IMR-90 (cell line): ENCODE measurements at regions not wholly inside any gene's neighbourhood (a gene's known extent, or its start where the extent isn't known, plus 50 kb on each side); places are given as distances from the start of the nearest gene placed in this dataset.

Experiments used
- ATAC-seq: fragments of 200-7000 bp; cut with Tn5 transposase; 2 replicates; pipeline ENCODE4 v1.9.1; 2020; ENCODE audit warnings: low read depth, mild to moderate bottlenecking, moderate library complexity
- BruUV-seq: library from RNA; stranded (reverse); fragments of 400-500 nt; replicated peaks from 2 replicates; lab custom pipeline; 2021; lab: Mats Ljungman, UMichigan
- CTCF ChIA-PET: fragments of 300-600 bp; formaldehyde crosslinking; extraction: SDS; loops from one replicate; lab custom pipeline; 2021; ENCODE audit warnings: antibody characterized with exemption; lab: Yijun Ruan, JAX
- POLR2A ChIA-PET: fragments of 300-600 bp; sonication (Branson Sonifier 250); formaldehyde crosslinking; loops from one replicate; lab custom pipeline; 2022; ENCODE audit warnings: antibody characterized with exemption; ENCODE audit not compliant: unreplicated experiment; lab: Charles Lee
- DNase-seq: peaks from one replicate; pipeline ENCODE4 v3.0.0; 2013
- H2AFZ ChIP-seq: replicated peaks from 2 replicates; pipeline ENCODE3; 2013; ENCODE audit warnings: low read length, mild to moderate bottlenecking; ENCODE audit not compliant: poor library complexity
- H2AK5ac ChIP-seq: 2 replicates; pipeline ENCODE4 v1.6.1; 2013; ENCODE audit warnings: low read depth, low read length, inconsistent platforms
- H2AK9ac ChIP-seq: replicated peaks from 2 replicates; pipeline ENCODE3; 2013; ENCODE audit warnings: mild to moderate bottlenecking, low read depth, low read length, moderate library complexity; ENCODE audit not compliant: poor library complexity
- H2BK120ac ChIP-seq: 2 replicates; pipeline ENCODE4 v1.6.1; 2013; ENCODE audit warnings: low read depth, low read length, inconsistent platforms
- H2BK15ac ChIP-seq: 3 replicates; pipeline ENCODE4 v1.6.1; 2013; ENCODE audit warnings: low read depth, low read length, inconsistent platforms
- H2BK20ac ChIP-seq: 2 replicates; pipeline ENCODE4 v1.6.1; 2013; ENCODE audit warnings: low read depth, mild to moderate bottlenecking, inconsistent platforms, low read length, moderate library complexity
- H2BK5ac ChIP-seq: 2 replicates; pipeline ENCODE4 v1.6.1; 2013; ENCODE audit warnings: mild to moderate bottlenecking, low read depth, low read length, inconsistent platforms; ENCODE audit not compliant: poor library complexity, severe bottlenecking
- H3K14ac ChIP-seq: replicated peaks from 2 replicates; pipeline ENCODE4 v1.6.1; 2013; ENCODE audit warnings: low read depth, low read length, inconsistent platforms
- H3K18ac ChIP-seq: 2 replicates; pipeline ENCODE4 v1.6.1; 2013; ENCODE audit warnings: low read depth, low read length, control low read depth
- H3K23ac ChIP-seq: 2 replicates; pipeline ENCODE4 v1.6.1; 2013; ENCODE audit warnings: low read depth, low read length, inconsistent platforms
- H3K27ac ChIP-seq: 2 replicates; pipeline ENCODE4 v1.5.1; 2013; ENCODE audit warnings: mild to moderate bottlenecking, control low read depth, low read length; ENCODE audit not compliant: insufficient read depth
- H3K27me3 ChIP-seq: 2 replicates; pipeline ENCODE4 v1.6.1; 2013; ENCODE audit warnings: low read length; ENCODE audit not compliant: control insufficient read depth, insufficient read depth
- H3K36me3 ChIP-seq: 2 replicates; pipeline ENCODE4 v1.6.1; 2013; ENCODE audit warnings: low read length, mixed read lengths; ENCODE audit not compliant: control insufficient read depth, insufficient read depth
- H3K4ac ChIP-seq: 2 replicates; pipeline ENCODE4 v1.6.1; 2013; ENCODE audit warnings: low read depth, low read length, inconsistent platforms
- H3K4me1 ChIP-seq: 2 replicates; pipeline ENCODE4 v1.6.1; 2013; ENCODE audit warnings: low read length, mixed read lengths; ENCODE audit not compliant: control insufficient read depth, insufficient read depth
- H3K4me2 ChIP-seq: 2 replicates; pipeline ENCODE4 v1.6.1; 2013; ENCODE audit warnings: low read depth, mild to moderate bottlenecking, control low read depth, low read length, moderate library complexity
- H3K4me3 ChIP-seq: 2 replicates; pipeline ENCODE4 v1.5.1; 2013; ENCODE audit warnings: low read depth, mild to moderate bottlenecking, control low read depth, low read length, moderate library complexity; ENCODE audit not compliant: insufficient read depth
- H3K56ac ChIP-seq: 2 replicates; pipeline ENCODE4 v1.6.1; 2013; ENCODE audit warnings: low read length, inconsistent platforms; ENCODE audit not compliant: insufficient read depth; ENCODE audit errors: extremely low read depth
- H3K79me1 ChIP-seq, 2 experiments: 2 replicates each; pipeline ENCODE4 v1.6.1; 2013; ENCODE audit warnings: low read length in 2 of 2, inconsistent platforms in 1 of 2, low read depth in 1 of 2
- H3K9ac ChIP-seq: 2 replicates; pipeline ENCODE4 v1.6.1; 2013; ENCODE audit warnings: low read depth, low read length, control low read depth
- H3K9me1 ChIP-seq: 2 replicates; pipeline ENCODE4 v1.6.1; 2013; ENCODE audit warnings: low read length, inconsistent platforms; ENCODE audit not compliant: insufficient read depth
- H3K9me3 ChIP-seq: 2 replicates; pipeline ENCODE4 v1.6.1; 2013; ENCODE audit warnings: low read length; ENCODE audit not compliant: control insufficient read depth, insufficient read depth
- H4K20me1 ChIP-seq: 2 replicates; pipeline ENCODE4 v1.6.1; 2013; ENCODE audit warnings: low read length, inconsistent platforms; ENCODE audit not compliant: insufficient read depth
- H4K5ac ChIP-seq: 2 replicates; pipeline ENCODE4 v1.6.1; 2013; ENCODE audit warnings: mild to moderate bottlenecking, low read depth, low read length, control low read depth
- H4K8ac ChIP-seq, 2 experiments: 2 replicates each; pipeline ENCODE4 v1.6.1; 2013; ENCODE audit warnings: low read depth in 2 of 2, low read length in 2 of 2, control low read depth in 1 of 2, inconsistent platforms in 1 of 2
- H4K91ac ChIP-seq: 2 replicates; pipeline ENCODE4 v1.6.1; 2013; ENCODE audit warnings: low read depth, low read length, inconsistent platforms; ENCODE audit not compliant: insufficient read depth
- BHLHE40 ChIP-seq: fragments of 150-350 bp; IDR thresholded peaks from 2 replicates; pipeline ENCODE4 v1.6.1; 2016; ENCODE audit warnings: mild to moderate bottlenecking, low read depth, low read length
- CHD1 ChIP-seq: IDR thresholded peaks from 2 replicates; pipeline ENCODE4 v1.6.1; 2012; ENCODE audit warnings: low read depth, low read length, improper control_type of control experiment
- CTCF ChIP-seq: conservative IDR thresholded peaks from 2 replicates; pipeline ENCODE4 v1.5.1; 2012; ENCODE audit warnings: mild to moderate bottlenecking, low read depth, low read length, improper control_type of control experiment
- ELK1 ChIP-seq: fragments of 150-350 bp; IDR thresholded peaks from 2 replicates; pipeline ENCODE4 v1.6.1; 2016; ENCODE audit warnings: low read depth, mild to moderate bottlenecking, low read length, moderate library complexity, borderline replicate concordance
- FOS ChIP-seq: fragments of 150-350 bp; IDR thresholded peaks from 2 replicates; pipeline ENCODE4 v1.6.1; 2016; ENCODE audit warnings: low read depth, low read length
- MAFK ChIP-seq: IDR thresholded peaks from 2 replicates; pipeline ENCODE4 v1.6.1; 2012; ENCODE audit warnings: low read depth, low read length, improper control_type of control experiment
- MAZ ChIP-seq: IDR thresholded peaks from 2 replicates; pipeline ENCODE4 v1.6.1; 2012; ENCODE audit warnings: low read depth, mild to moderate bottlenecking, low read length, improper control_type of control experiment, moderate library complexity, borderline replicate concordance
- MXI1 ChIP-seq: IDR thresholded peaks from 2 replicates; pipeline ENCODE4 v1.6.1; 2012; ENCODE audit warnings: low read depth, mild to moderate bottlenecking, low read length, moderate library complexity, borderline replicate concordance
- NFE2L2 ChIP-seq: fragments of 150-350 bp; IDR thresholded peaks from 2 replicates; pipeline ENCODE4 v1.6.1; 2016; ENCODE audit warnings: low read depth, mild to moderate bottlenecking, low read length
- POLR2A ChIP-seq: IDR thresholded peaks from 2 replicates; pipeline ENCODE4 v1.6.1; 2012; ENCODE audit warnings: mild to moderate bottlenecking, low read depth, low read length
- RAD21 ChIP-seq: IDR thresholded peaks from 2 replicates; pipeline ENCODE4 v1.6.1; 2012; ENCODE audit warnings: low read length, improper control_type of control experiment
- RCOR1 ChIP-seq: IDR thresholded peaks from 2 replicates; pipeline ENCODE4 v1.6.1; 2012; ENCODE audit warnings: mild to moderate bottlenecking, low read length, improper control_type of control experiment; ENCODE audit not compliant: insufficient replicate concordance
- RFX5 ChIP-seq: IDR thresholded peaks from 2 replicates; pipeline ENCODE4 v1.8.0; 2012; ENCODE audit warnings: low read depth, mild to moderate bottlenecking, low read length, moderate library complexity
- SMC3 ChIP-seq: fragments of 150-350 bp; IDR thresholded peaks from 2 replicates; pipeline ENCODE4 v1.6.1; 2016; ENCODE audit warnings: low read depth, mild to moderate bottlenecking, antibody characterized with exemption, low read length, moderate library complexity
- USF2 ChIP-seq: fragments of 150-350 bp; IDR thresholded peaks from 2 replicates; pipeline ENCODE4 v1.6.1; 2017; ENCODE audit warnings: mild to moderate bottlenecking, antibody characterized with exemption, low read length, low read depth
- WGBS, 2 experiments: methylation state at CpG; one replicate each; pipeline versions ENCODE4 v1.1.5 to v1.1.7; 2013; ENCODE audit warnings: missing lambda C conversion rate in 2 of 2; ENCODE audit not compliant: insufficient read length in 1 of 2; ENCODE audit errors: extremely low coverage in 2 of 2; 5-methylcytosine and 5-hydroxymethylcytosine counted together
- dilution Hi-C: fragments of 300-500 bp; cut with HindIII; formaldehyde crosslinking; loops from one replicate; pipeline ENCODE4 v1.14.3; 2018; ENCODE audit warnings: low sequenced_read_pairs; ENCODE audit not compliant: unreplicated experiment
- in situ Hi-C: fragments of 300-500 bp; cut with MboI; formaldehyde crosslinking; loops from 3 replicates; pipeline ENCODE4 v1.14.3; 2019; ENCODE audit warnings: low sequenced_read_pairs, inconsistent platforms, mixed read lengths
- intact Hi-C: fragments of 100-400 bp; cut with micrococcal nuclease; formaldehyde crosslinking; loops from 2 replicates; pipeline ENCODE4 v1.10.0; 2022

- CTCF ChIA-PET: no interaction called here
Observed at GRCh38 chr3:130831719-130832400, 62.0 kb upstream of the ATP2C1 start.

More at GRCh38 chr3:130831719-130832400, 62.0 kb upstream of the ATP2C1 start:
- Histone ChIP-seq H4K5ac (no peak overlapping the region), H4K91ac (no peak overlapping the region), H4K20me1 (no peaks in the 10 kb centered on the region), H3K27me3 (no peaks in the 10 kb centered on the region), H3K23ac (no peak overlapping the region), H2BK120ac (no peak overlapping the region), H3K9ac (no peak overlapping the region), H3K27ac (no peak overlapping the region), H2BK15ac (no peak overlapping the region), H3K9me1 (no peaks in the 10 kb centered on the region), H4K8ac (no peak overlapping the region), H3K14ac (no peak overlapping the region), H2BK20ac (no peak overlapping the region), H3K9me3 (no peaks in the 10 kb centered on the region), H3K56ac (no peak overlapping the region), H2AK9ac (no peak overlapping the region), H3K79me1 (no peaks in the 10 kb centered on the region), H3K4ac (no peak overlapping the region), H3K4me3 (no peak overlapping the region), H2AK5ac (no peak overlapping the region), H3K4me1 (no peaks in the 10 kb centered on the region), H2AFZ (no peak overlapping the region), H3K4me2 (no peak overlapping the region), H3K36me3 (no peaks in the 10 kb centered on the region), H2BK5ac (no peak overlapping the region), H3K18ac (no peak overlapping the region)
- no TSS peak for BruUV-seq
- in situ Hi-C loops: no loop called here
- dilution Hi-C loops: no loop called here
- TF ChIP-seq MXI1 (no peak), MAFK (no peak), POLR2A (no peak), RCOR1 (no peak), RFX5 (no peak), FOS (no peak), BHLHE40 (no peak), MAZ (no peak), ELK1 (no peak), SMC3 (no peak), NFE2L2 (no peak), CHD1 (no peak), CTCF (no peak), RAD21 (no peak), USF2 (no peak)
- WGBS, 2 experiments: 40% methylated on average over 1 of the region's 10 CpGs; no CpG with 5 or more reads in 1 of the 2 experiments
- ATAC-seq (no peak), DNase-seq (no peak)
- intact Hi-C loops: no loop called here
- POLR2A ChIA-PET: no interaction called here
